ENCODE measurements at regions not wholly inside any gene's neighbourhood (a gene's known extent, or its start where the extent isn't known, plus 50 kb on each side); places are given as distances from the start of the nearest gene placed in this dataset.

DNA sequence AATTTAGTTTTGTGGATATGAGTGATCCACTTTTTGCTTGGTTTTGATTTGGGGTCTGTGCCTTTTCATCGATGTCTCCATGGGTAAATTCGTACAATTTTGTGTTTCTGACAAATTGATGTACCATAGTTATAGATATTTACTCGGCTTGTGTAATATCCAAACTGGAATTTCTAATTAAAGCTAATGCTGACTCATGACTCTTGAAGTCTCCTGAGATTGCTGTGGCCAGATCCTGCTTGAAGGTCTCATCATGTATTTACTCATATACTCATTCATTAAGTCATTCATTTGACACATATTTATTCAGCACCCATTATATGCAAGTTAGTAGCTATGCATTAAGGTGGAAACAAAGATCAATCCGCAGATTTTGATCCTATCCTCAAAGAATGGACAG, 423.2 kb downstream of the RWDD3 start (continued):
- TF ChIP-seq SUZ12 (IDR thresholded peaks at IDR 0.05; ENCODE audit: low read length), result no peak
- TF ChIP-seq TEAD4 (IDR thresholded peaks at IDR 0.05; ENCODE audit: low read depth, low read length), result no peak
- TF ChIP-seq, protein P1, sequence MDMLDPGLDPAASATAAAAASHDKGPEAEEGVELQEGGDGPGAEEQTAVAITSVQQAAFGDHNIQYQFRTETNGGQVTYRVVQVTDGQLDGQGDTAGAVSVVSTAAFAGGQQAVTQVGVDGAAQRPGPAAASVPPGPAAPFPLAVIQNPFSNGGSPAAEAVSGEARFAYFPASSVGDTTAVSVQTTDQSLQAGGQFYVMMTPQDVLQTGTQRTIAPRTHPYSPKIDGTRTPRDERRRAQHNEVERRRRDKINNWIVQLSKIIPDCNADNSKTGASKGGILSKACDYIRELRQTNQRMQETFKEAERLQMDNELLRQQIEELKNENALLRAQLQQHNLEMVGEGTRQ (IDR thresholded peaks at IDR 0.05; ENCODE audit: low read length), result no peak
- TF ChIP-seq KDM1A (IDR thresholded peaks at IDR 0.05; ENCODE audit: borderline replicate concordance, low read length), result no peak
- no peak for TF ChIP-seq TCF12 (IDR thresholded peaks at IDR 0.05; ENCODE audit: low read depth, low read length)
- TF ChIP-seq SIN3A (conservative IDR thresholded peaks at IDR 0.05 in 1 of 2, IDR thresholded peaks at IDR 0.05 in 1 of 2; ENCODE audit: low read depth in 1 of 2, low read length in 2 of 2), result no peak

Data from H1 (cell line).